ENCODE measurements at regions not wholly inside any gene's neighbourhood (a gene's known extent, or its start where the extent isn't known, plus 50 kb on each side); places are given as distances from the start of the nearest gene placed in this dataset.

- TF ChIP-seq CTCF (IDR thresholded peaks at IDR 0.05) (no peak), POLR2A (IDR thresholded peaks at IDR 0.05) (no peak)
Measured at GRCh38 chr9:10917001-10917400, 304.2 kb upstream of the PTPRD start.
